ENCODE measurements at regions not wholly inside any gene's neighbourhood (a gene's known extent, or its start where the extent isn't known, plus 50 kb on each side); places are given as distances from the start of the nearest gene placed in this dataset.

- H3K27ac ChIP-seq = no peak overlapping the region
- no peak for TF ChIP-seq CTCF (IDR thresholded peaks at IDR 0.05)
- TF ChIP-seq POLR2A (IDR thresholded peaks at IDR 0.05) = no peak
- no peaks in the 10 kb centered on the region for H3K36me3 ChIP-seq (replicated peaks in 1 of 2)
- no peaks in the 10 kb centered on the region for H3K27me3 ChIP-seq
- peak in 1 of 7 donors; percentile 33 for DNase-seq
- no peaks in the 10 kb centered on the region for H3K4me1 ChIP-seq (replicated peaks in 1 of 2)
- 81 to 95% (median 84%) methylated on average over 2 of the region's 2 CpGs for WGBS, 4 donors
- H3K9me3 ChIP-seq (replicated peaks in 1 of 3) = no peaks in the 10 kb centered on the region
- intact Hi-C loops (cut with DNase I) = no loop called here
- H3K4me3 ChIP-seq = no peak overlapping the region
These were observed 163.9 kb downstream of the ADAMTS15 start for GRCh38 chr11:130612291-130612851.

GRCh38 chr11:130613396-130613795 lies 165.0 kb downstream of the ADAMTS15 start:
- H3K4me3 ChIP-seq = no peak overlapping the region
- WGBS, 4 donors = 78 to 89% (median 83%) methylated on average over 4 of the region's 4 CpGs
- no peaks in the 10 kb centered on the region for H3K9me3 ChIP-seq (replicated peaks in 1 of 3)
- no peaks in the 10 kb centered on the region for H3K4me1 ChIP-seq (replicated peaks in 1 of 2)
- TF ChIP-seq CTCF (IDR thresholded peaks at IDR 0.05) (no peak), POLR2A (IDR thresholded peaks at IDR 0.05) (no peak)
- no peaks in the 10 kb centered on the region for H3K36me3 ChIP-seq (replicated peaks in 1 of 2)
- intact Hi-C loops (cut with DNase I) = no loop called here
- no peak overlapping the region for H3K27ac ChIP-seq
- H3K27me3 ChIP-seq = no peaks in the 10 kb centered on the region
- DNase-seq = peak in 1 of 7 donors; percentile 0

GRCh38 chr11:130614591-130614990 lies 166.1 kb downstream of the ADAMTS15 start:
- no peaks in the 10 kb centered on the region for H3K9me3 ChIP-seq (replicated peaks in 1 of 3)
- H3K27ac ChIP-seq = no peak overlapping the region
- H3K4me1 ChIP-seq (replicated peaks in 1 of 2) = no peaks in the 10 kb centered on the region
- WGBS, 4 donors = 58 to 67% (median 67%) methylated on average over 3 of the region's 3 CpGs
- TF ChIP-seq POLR2A (IDR thresholded peaks at IDR 0.05) = no peak
- intact Hi-C loops (cut with DNase I) = no loop called here
- no peaks in the 10 kb centered on the region for H3K36me3 ChIP-seq (replicated peaks in 1 of 2)
- no peak for DNase-seq
- H3K4me3 ChIP-seq = no peak overlapping the region
- no peaks in the 10 kb centered on the region for H3K27me3 ChIP-seq

- WGBS, 4 donors = 64 to 82% (median 71%) methylated on average over 3 of the region's 3 CpGs
- Histone ChIP-seq H3K36me3 (replicated peaks in 1 of 2) (no peaks in the 10 kb centered on the region), H3K4me3 (no peak overlapping the region), H3K4me1 (replicated peaks in 1 of 2) (no peaks in the 10 kb centered on the region), H3K27ac (no peak overlapping the region), H3K27me3 (no peaks in the 10 kb centered on the region), H3K9me3 (replicated peaks in 1 of 3) (no peaks in the 10 kb centered on the region)
- no peak for TF ChIP-seq POLR2A (IDR thresholded peaks at IDR 0.05)
- intact Hi-C loops (cut with DNase I) = no loop called here
- DNase-seq = no peak
These were observed 167.1 kb downstream of the ADAMTS15 start for GRCh38 chr11:130615561-130615960.

- no peaks in the 10 kb centered on the region for H3K9me3 ChIP-seq (replicated peaks in 1 of 3)
- H3K27me3 ChIP-seq = no peaks in the 10 kb centered on the region
- no peak for TF ChIP-seq POLR2A (IDR thresholded peaks at IDR 0.05)
- H3K36me3 ChIP-seq (replicated peaks in 1 of 2) = no peaks in the 10 kb centered on the region
- WGBS, 4 donors = 70 to 83% (median 78%) methylated on average over 3 of the region's 3 CpGs
- H3K27ac ChIP-seq = no peak overlapping the region
- intact Hi-C loops (cut with DNase I) = no loop called here
- no peak overlapping the region for H3K4me3 ChIP-seq
- DNase-seq = no peak
- no peaks in the 10 kb centered on the region for H3K4me1 ChIP-seq (replicated peaks in 1 of 2)
These were observed 168.1 kb downstream of the ADAMTS15 start for GRCh38 chr11:130616573-130616972.

- TF ChIP-seq POLR2A (IDR thresholded peaks at IDR 0.05) (no peak), CTCF (IDR thresholded peaks at IDR 0.05) (no peak)
- H3K36me3 ChIP-seq (replicated peaks in 1 of 2) = no peaks in the 10 kb centered on the region
- WGBS, 4 donors = 75 to 88% (median 84%) methylated on average over 5 of the region's 5 CpGs
- DNase-seq = no peak
- H3K4me3 ChIP-seq = no peak overlapping the region
- no peaks in the 10 kb centered on the region for H3K27me3 ChIP-seq
- no peak overlapping the region for H3K27ac ChIP-seq
- no peaks in the 10 kb centered on the region for H3K9me3 ChIP-seq (replicated peaks in 1 of 3)
- H3K4me1 ChIP-seq (replicated peaks in 1 of 2) = no peaks in the 10 kb centered on the region
- intact Hi-C loops (cut with DNase I) = no loop called here
These were observed 168.6 kb downstream of the ADAMTS15 start for GRCh38 chr11:130617001-130617400.
